ENCODE measurements at regions not wholly inside any gene's neighbourhood (a gene's known extent, or its start where the extent isn't known, plus 50 kb on each side); places are given as distances from the start of the nearest gene placed in this dataset.

DNA sequence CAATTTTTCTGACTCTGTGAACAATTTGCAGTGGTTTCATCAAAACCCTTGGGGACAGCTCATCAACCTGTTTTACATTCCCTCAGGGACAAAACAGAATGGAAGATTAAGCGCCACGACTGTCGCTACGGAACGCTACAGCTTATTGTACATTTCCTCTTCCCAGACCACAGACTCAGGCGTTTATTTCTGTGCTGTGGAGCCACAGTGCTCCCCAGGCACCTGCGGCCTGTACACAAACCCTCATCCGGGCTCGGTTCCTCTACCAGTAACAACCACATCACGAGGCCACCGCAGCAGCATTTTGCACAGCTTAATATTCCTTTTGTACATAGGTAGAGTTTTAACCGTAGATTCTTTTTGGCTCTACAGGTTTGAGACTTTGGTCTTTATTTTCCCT is 397.4 kb upstream of the OR4E1 start:
- no peaks in the 10 kb centered on the region for H4K20me1 ChIP-seq (replicated peaks in 1 of 2; ENCODE audit: control insufficient read depth in 1 of 2, insufficient read depth in 2 of 2, low read length in 2 of 2)
- H2BK5ac ChIP-seq (ENCODE audit: low read depth, low read length): no peak overlapping the region
- H4K91ac ChIP-seq (replicated peaks; ENCODE audit: insufficient read length, low read length): no peak overlapping the region
- H4K8ac ChIP-seq (ENCODE audit: extremely low read depth, insufficient read depth, low read length): 0 out of 2 replicates have a peak overlapping the region, but pooled peaks have one; percentile 53
- WGBS, 2 experiments (ENCODE audit: extremely low coverage in 1 of 2, insufficient coverage in 1 of 2, insufficient read length in 1 of 2, insufficient replicate concordance in 2 of 2, low coverage in 1 of 2, low lambda C conversion rate in 2 of 2, missing lambda C conversion rate in 1 of 2): 90% methylated on average over 12 of the region's 12 CpGs; no CpG with 5 or more reads in 1 of the 2 experiments
- no peak for FAIRE-seq
- H2BK15ac ChIP-seq (ENCODE audit: low read length): no peak overlapping the region
- no peak for DNase-seq (ENCODE audit: low read depth in 1 of 2, low spot score in 2 of 2)
- H3K27ac ChIP-seq (ENCODE audit: low read depth, low read length): no peak overlapping the region
- H2AK5ac ChIP-seq (ENCODE audit: low read depth, low read length): no peak overlapping the region
- no peak overlapping the region for H3K23ac ChIP-seq (ENCODE audit: insufficient read length)
- H2BK120ac ChIP-seq (replicated peaks; ENCODE audit: low read depth, low read length): no peak overlapping the region
- H3K9me3 ChIP-seq (ENCODE audit: insufficient read depth in 2 of 2, low read depth in 1 of 2, low read length in 1 of 2): no peaks in the 10 kb centered on the region
- H3K4ac ChIP-seq (replicated peaks; ENCODE audit: insufficient read length, low read depth, low read length): no peak overlapping the region
- no peak overlapping the region for H2BK12ac ChIP-seq (ENCODE audit: low read depth, low read length)
- no peak overlapping the region for H2BK20ac ChIP-seq (ENCODE audit: low read length)
- H3K14ac ChIP-seq (ENCODE audit: insufficient read length): no peak overlapping the region
- H3K4me3 ChIP-seq (ENCODE audit: extremely low read depth in 1 of 4, insufficient read depth in 2 of 4, low read depth in 3 of 4, low read length in 4 of 4): no peak overlapping the region
- H3K79me1 ChIP-seq (ENCODE audit: low read depth, low read length): no peaks in the 10 kb centered on the region
- peak overlapping the region; percentile 85 for H2AFZ ChIP-seq (ENCODE audit: low read length)
- ChIA-PET CTCF (ENCODE audit: partially characterized antibody) (interaction anchor here (0.8 to 1.8 kb wide), 7 partner anchors 13 to 68 kb away, joined by 3 to 10 read pairs (median 4); no protein-coding TSS in a partner anchor), POLR2A (ENCODE audit: partially characterized antibody) (no interaction called here)
- H3K79me2 ChIP-seq (ENCODE audit: control insufficient read depth in 1 of 2, insufficient read depth in 2 of 2, low read length in 2 of 2): no peaks in the 10 kb centered on the region
- no peak overlapping the region for H3K18ac ChIP-seq (ENCODE audit: extremely low read depth, low read length)
- peak overlapping the region in 1 of 2 experiments; percentile 66; a peak in 1 of 4 replicates for H3K4me2 ChIP-seq (ENCODE audit: insufficient read depth in 1 of 2, low read depth in 2 of 2, low read length in 2 of 2)
- H3K36me3 ChIP-seq (ENCODE audit: control insufficient read depth in 2 of 4, insufficient read depth in 4 of 4, low read length in 3 of 4): no peaks in the 10 kb centered on the region
- peaks cover 0 to 5% (median 0%) of the 10 kb centered on the region in 4 experiments; a peak in 1 of 7 replicates for H3K4me1 ChIP-seq (replicated peaks in 1 of 4; ENCODE audit: control insufficient read depth in 3 of 4, insufficient read depth in 4 of 4, low read length in 3 of 4)
- no peaks in the 10 kb centered on the region for H3K27me3 ChIP-seq (replicated peaks in 1 of 4; ENCODE audit: control insufficient read depth in 3 of 4, extremely low read depth in 1 of 4, insufficient read depth in 3 of 4, low read length in 3 of 4)
- H4K5ac ChIP-seq (ENCODE audit: insufficient read length, low read depth, low read length): no peak overlapping the region
- H3K23me2 ChIP-seq (ENCODE audit: low read depth, low read length): no peaks in the 10 kb centered on the region
- H3K9ac ChIP-seq (replicated peaks in 1 of 4; ENCODE audit: extremely low read depth in 1 of 4, low read depth in 3 of 4, low read length in 3 of 4): no peak overlapping the region
- no peak overlapping the region for H3K56ac ChIP-seq (replicated peaks; ENCODE audit: insufficient read length, low read depth, low read length)
